GM18861 (cell line): ENCODE measurements at regions not wholly inside any gene's neighbourhood (a gene's known extent, or its start where the extent isn't known, plus 50 kb on each side); places are given as distances from the start of the nearest gene placed in this dataset.

ENCODE experiments used
- ATAC-seq: cut with Tn5 transposase; IDR thresholded peaks from one replicate; pipeline ENCODE4 v1.9.1; 2021; ENCODE audit not compliant: unreplicated experiment

DNA sequence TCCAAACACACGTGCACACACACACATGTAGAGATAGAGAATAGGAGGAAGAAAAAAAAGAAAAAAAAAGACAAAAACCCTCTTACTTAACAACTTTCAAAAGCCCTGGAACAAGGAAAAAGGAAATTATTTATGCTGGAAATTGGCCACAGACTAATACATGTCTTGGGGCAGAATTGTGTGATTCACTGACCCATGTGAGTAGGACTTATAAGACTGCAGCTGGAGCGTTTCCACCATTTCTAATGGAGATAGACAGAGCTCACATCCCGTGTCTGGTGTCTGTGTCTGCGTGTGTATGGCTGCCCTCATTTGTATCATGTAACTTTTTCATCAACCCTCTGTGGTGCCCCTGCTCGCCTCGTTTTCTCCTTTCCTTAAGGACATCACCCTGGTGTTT lies 99.8 kb upstream of the PDE10A start:
- ATAC-seq, result no peak

DNA sequence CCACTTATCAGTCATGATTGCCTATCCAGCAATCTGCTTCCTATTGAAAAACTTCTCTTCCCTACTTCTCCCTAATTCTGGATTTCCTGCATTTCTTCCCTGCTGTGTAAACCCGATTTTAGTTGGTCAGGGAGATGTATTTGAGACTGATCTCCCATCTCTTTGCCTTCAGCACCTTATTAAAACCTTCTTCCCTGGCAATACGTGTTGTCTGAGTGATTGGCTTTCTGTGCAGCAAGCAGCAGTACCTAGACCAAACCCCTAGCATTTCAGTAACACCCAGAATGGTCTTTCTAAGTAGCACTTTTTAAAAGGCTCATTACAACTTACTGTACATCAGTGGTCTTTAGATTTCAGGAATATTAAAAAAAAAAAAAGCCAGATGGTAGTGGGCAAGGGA lies 99.1 kb upstream of the PDE10A start:
- no peak for ATAC-seq

- no peak for ATAC-seq
These were observed 97.8 kb upstream of the PDE10A start for GRCh38 chr6:165760803-165761185.

- no peak for ATAC-seq
These were observed 97.2 kb upstream of the PDE10A start for GRCh38 chr6:165760126-165760802.

GRCh38 chr6:165758441-165758840 lies 95.4 kb upstream of the PDE10A start:
- no peak for ATAC-seq

GRCh38 chr6:165755583-165755982 lies 92.5 kb upstream of the PDE10A start:
- ATAC-seq, result no peak

GRCh38 chr6:165753506-165753905 lies 90.5 kb upstream of the PDE10A start:
- ATAC-seq, result no peak

- ATAC-seq, result no peak
These were observed 89.4 kb upstream of the PDE10A start for GRCh38 chr6:165752451-165752850.

DNA sequence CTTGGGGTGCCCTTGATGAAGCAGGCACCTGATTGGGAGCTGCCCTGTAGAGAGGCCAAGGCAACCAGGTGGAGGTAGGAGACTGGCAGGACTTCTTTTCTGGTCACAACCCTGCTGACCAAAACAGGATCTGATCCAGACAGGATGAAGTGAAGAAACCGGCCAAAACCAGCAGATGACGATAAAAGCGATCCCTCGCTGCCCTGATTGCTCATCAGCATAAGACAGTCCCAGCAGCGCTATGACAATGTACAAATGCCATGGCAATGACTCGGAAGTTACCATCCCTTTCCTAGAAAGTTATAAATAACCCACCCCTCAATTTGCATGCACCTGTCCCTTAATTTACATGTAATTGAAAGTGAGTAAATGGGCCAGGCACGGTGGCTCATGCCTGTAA lies 88.4 kb upstream of the PDE10A start:
- ATAC-seq, result no peak

DNA sequence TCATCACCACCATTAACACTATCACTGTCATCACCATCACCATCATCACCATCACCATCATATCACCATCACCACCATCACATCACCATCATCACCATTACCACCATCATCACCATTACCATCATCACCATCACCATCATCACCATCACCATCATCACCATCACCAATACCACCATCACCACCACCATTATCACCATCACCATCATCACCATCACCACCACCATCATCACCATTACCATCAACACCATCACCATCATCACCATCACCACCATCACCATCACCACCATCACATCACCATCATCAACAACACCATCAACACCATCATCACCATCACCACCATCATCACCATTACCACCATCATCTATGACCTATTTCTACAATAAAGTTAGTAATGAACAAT lies 86.1 kb upstream of the PDE10A start:
- no peak for ATAC-seq

GRCh38 chr6:165748390-165748789 lies 85.3 kb upstream of the PDE10A start:
- no peak for ATAC-seq

- no peak for ATAC-seq
These were observed 84.9 kb upstream of the PDE10A start for GRCh38 chr6:165747963-165748362.

- ATAC-seq, result no peak
These were observed 83.3 kb upstream of the PDE10A start for GRCh38 chr6:165746331-165746730.

DNA sequence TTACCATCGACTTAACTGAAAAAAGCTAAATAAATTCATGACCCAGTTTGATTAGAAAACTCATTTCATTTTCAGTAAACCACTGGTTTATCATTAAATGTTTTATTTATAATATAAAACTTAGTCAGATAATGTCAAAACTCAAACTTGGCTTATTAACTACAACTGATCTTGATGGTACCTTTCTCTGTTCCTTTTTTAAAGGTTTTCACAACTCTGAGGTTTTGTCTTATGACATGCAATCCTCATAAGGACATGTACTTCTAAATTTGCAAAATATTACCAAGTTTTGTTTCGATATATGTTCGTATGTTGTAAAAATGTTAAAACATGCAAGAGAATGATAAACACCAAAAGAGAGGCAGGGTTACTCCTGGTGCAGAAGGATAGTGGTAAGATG lies 82.5 kb upstream of the PDE10A start:
- ATAC-seq, result peak; percentile 58

GRCh38 chr6:165744555-165745228 lies 81.7 kb upstream of the PDE10A start:
- no peak for ATAC-seq

DNA sequence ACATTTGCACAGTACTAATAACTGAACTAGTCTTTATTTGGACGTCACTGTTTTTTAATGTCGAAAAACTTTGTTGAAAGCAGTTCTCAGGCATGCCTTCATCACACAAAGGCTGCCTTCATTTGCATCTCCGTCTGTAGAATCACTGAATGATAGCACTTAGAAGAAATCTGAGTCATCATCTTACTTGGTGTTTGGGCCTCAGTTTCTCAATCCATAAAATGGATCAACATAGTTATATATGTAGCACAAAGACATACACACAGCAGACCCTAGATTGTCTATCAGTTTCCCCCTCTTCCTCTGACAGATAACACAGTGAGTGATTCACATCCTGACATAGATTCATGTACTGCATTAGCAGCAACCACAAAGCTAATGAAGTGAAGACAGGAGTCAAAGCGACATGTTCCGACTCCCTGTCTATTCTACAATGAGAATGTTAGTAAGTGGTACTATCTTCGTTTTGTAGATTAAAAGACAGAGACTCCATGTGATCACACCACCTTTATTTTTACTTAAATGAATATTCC lies 80.4 kb upstream of the PDE10A start:
- no peak for ATAC-seq

DNA sequence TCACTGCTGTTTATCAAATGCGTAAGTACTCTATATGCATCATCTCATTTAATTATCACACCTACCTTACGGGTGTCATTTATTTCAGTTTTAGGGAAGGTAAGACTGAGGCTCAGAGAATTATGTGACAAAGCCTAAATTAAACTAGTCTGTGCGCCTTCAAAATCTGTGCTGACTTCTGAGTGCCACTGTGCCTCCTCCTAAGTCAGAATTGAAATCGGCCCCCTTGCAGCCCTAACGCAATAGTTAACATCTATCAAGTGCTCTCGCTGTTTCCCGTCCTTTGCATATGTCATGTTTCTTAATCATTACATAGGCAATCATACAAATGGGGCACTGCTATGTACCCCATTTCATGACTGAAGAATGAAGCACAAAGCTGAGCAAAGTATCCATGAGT lies 79.0 kb upstream of the PDE10A start:
- no peak for ATAC-seq

GRCh38 chr6:165737396-165737795 lies 74.4 kb upstream of the PDE10A start:
- ATAC-seq, result no peak

GRCh38 chr6:165735065-165735464 lies 72.0 kb upstream of the PDE10A start:
- no peak for ATAC-seq

GRCh38 chr6:165733489-165733791 lies 70.4 kb upstream of the PDE10A start:
- ATAC-seq, result no peak

DNA sequence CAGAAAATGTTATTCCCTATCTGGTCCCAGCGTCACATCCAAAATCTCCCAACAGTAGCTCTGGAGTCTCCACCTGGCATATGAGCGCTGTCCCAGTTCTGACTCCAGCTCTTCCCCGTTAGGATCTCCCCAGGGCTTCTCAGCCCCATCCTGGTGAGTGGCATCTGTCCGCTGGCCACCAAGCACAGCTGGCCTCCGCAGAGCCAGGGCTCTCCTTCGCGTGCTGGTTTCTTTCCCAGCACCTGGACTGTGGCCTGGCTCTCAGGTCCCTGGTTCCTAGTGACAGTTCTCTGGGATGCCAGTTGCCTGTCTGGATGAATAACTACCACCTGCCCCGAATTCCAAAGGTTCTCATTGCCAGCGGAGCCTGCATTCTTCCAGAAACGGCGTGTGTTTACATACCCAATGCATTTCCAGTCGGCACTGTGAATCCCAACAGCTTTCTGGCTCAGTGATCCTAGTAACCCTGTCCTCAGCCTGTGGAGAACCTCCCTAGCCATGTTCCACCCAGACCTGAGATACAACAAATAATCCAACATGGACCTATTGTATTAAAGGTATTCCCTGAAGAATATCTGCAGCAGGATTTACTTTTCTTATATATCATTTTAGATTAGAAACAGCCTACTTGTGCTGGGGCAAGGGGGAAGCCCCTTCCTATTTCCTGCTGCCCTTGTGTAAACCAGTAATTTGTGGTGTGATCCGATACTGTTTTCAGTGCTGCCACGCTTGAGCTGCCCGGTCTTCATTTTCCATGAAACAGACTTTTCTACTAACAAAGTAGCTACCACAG lies 69.9 kb upstream of the PDE10A start:
- ATAC-seq, result peak; percentile 66

DNA sequence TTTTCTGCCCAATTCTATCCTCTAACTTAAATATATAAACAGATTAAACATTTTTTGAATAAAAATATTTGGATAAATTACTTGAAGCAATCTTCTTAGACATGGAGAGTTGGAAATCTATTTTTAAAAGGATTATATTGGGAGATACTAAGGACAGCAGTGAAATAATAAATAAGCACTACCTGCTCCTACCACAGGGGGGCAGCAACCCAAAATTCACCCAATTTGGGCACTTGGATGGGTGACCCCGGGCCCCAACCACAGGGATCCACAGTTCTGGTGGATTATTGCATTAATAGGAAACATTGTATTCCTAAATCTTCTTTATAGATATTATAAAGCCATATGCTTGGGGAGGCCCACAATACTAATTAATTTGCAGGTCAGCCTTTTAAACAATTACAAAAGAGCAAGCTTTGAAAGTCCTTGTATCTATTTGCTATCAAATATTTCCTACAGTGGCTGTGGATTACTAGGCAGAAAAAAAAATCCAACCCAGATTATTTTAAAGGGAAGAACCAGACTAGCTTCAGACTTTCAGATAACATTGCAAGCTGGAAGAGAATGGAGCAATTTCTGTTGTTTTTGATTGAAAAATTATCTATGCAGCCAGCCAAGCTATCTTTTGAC lies 66.4 kb upstream of the PDE10A start:
- peak; percentile 52 for ATAC-seq
